ENCODE measurements at regions not wholly inside any gene's neighbourhood (a gene's known extent, or its start where the extent isn't known, plus 50 kb on each side); places are given as distances from the start of the nearest gene placed in this dataset.
A peak's percentile ranks its signal among the peaks of the same experiment; 100 is the strongest.

DNA sequence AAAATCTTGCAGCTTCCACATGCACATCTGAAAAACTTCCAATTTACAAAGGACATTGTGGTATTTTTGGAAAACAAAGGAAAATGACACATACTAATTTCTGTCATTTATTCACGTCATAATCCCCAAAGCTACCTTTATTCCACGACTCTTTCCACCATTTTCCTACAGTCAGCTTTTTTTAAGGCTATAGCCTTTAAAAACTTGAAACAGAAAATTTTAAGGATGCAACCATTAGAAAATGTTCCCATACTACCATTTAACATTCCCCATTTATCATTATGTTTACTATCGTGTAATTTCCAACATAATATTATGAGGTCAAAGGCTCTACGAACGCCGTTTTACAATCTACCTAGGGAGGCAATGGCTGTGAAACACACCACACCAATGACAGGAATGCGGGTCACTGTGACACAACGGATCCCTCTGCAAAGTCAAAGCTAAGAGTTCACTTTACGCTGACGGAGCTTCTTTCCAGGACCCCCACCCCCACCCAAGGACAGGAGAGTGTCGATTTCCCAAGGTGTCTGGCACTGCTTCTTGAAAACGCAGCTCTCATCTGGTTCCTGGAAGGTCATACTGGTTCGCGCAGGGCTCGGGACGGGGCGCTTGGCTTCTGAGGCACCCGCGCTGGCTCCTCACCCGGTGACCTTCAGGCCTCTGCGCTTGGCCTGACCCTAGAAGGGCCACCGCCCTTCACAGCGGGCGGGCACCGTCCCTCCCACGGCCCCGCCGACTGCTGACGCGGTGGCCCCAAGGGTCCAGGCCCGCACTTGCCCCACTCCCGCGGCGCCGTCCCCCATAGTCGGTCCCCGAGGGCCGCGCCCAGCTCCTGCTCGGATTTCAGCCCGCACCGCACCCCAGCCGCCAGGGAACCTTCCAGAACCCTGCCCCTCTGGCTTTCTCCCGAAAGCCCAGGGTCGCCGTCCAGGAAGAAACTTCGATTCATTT, 50.5 kb upstream of the ATF3 start:
- Histone ChIP-seq H3K79me2 (ENCODE audit: control insufficient read depth, insufficient read depth, low read length) (no peaks in the 10 kb centered on the region), H3K27me3 (ENCODE audit: control insufficient read depth, insufficient read depth, low read length) (no peaks in the 10 kb centered on the region), H3K9me3 (ENCODE audit: control insufficient read depth, insufficient read depth, low read depth, low read length) (no peaks in the 10 kb centered on the region), H3K4me2 (ENCODE audit: extremely low read depth, insufficient read depth, low read length) (peak overlapping the region; percentile 85), H3K27ac (ENCODE audit: insufficient read depth, low read length) (peak overlapping the region; percentile 94), H4K20me1 (ENCODE audit: control insufficient read depth, extremely low read depth, insufficient read depth, low read length) (no peaks in the 10 kb centered on the region), H2AFZ (ENCODE audit: low read length) (peak overlapping the region; percentile 15), H3K9ac (ENCODE audit: insufficient read depth, low read length) (peak overlapping the region; percentile 95), H3K4me1 (ENCODE audit: control insufficient read depth, extremely low read depth, insufficient read depth, low read length) (peaks cover 5% of the 10 kb centered on the region), H3K36me3 (ENCODE audit: control insufficient read depth, insufficient read depth, low read length) (no peaks in the 10 kb centered on the region), H3K4me3 (replicated peaks in 1 of 4; ENCODE audit: control extremely low read depth in 1 of 4, insufficient read depth in 1 of 4, low read depth in 3 of 4, low read length in 4 of 4) (peak overlapping the region; percentile 51 to 76 (median 64))
- TF ChIP-seq, protein P1, sequence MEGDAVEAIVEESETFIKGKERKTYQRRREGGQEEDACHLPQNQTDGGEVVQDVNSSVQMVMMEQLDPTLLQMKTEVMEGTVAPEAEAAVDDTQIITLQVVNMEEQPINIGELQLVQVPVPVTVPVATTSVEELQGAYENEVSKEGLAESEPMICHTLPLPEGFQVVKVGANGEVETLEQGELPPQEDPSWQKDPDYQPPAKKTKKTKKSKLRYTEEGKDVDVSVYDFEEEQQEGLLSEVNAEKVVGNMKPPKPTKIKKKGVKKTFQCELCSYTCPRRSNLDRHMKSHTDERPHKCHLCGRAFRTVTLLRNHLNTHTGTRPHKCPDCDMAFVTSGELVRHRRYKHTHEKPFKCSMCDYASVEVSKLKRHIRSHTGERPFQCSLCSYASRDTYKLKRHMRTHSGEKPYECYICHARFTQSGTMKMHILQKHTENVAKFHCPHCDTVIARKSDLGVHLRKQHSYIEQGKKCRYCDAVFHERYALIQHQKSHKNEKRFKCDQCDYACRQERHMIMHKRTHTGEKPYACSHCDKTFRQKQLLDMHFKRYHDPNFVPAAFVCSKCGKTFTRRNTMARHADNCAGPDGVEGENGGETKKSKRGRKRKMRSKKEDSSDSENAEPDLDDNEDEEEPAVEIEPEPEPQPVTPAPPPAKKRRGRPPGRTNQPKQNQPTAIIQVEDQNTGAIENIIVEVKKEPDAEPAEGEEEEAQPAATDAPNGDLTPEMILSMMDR (conservative IDR thresholded peaks at IDR 0.05 in 1 of 2, IDR thresholded peaks at IDR 0.05 in 1 of 2; ENCODE audit: low read depth in 1 of 2, low read length in 2 of 2), result no peak
- TF ChIP-seq EZH2 (IDR thresholded peaks at IDR 0.05; ENCODE audit: low read length, missing control alignments), result no peak
- DNase-seq (ENCODE audit: low read depth in 2 of 2), result peak; percentile 40 to 49

DNA sequence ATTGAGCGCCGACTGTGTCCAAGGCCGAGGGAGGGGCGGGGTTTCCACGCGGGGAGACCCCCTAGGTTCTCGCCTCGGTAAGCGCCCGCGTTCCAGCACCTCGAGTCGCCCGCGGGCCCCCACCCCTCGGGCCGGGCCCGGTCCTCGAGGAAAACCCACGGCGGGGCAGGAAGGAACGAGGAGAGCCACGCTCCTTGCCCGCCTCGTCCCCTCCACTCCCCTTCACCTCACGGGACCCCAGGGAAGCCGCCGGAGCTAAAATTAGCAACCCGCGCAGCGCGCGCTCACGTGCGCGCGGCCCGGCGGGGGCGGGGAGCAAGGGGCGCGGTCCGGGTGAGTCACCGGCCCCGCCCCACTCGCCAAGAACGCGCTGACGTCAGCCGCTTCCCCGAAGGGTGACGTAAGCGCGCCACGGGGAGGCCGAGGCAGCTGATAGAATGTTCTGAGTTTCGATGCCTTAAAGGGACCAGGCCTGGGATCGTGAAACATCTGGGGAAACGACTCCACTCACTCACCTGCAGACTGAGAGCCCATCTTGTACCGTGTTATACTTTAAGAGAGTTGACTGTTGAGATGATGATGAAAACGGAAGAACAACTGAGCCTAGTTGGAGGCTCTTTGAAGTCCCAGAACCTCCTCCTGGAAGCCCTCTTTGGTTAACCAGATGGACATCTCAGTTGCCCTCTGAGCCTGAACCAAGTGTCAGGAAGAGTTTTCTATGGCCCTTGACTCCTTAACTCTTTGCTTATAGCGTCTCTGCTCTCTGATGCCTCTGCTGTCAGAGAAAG, 49.7 kb upstream of the ATF3 start:
- Histone ChIP-seq H3K4me3 (replicated peaks in 1 of 4; ENCODE audit: control extremely low read depth in 1 of 4, insufficient read depth in 1 of 4, low read depth in 3 of 4, low read length in 4 of 4) (peak overlapping the region; percentile 51 to 76 (median 64)), H3K27ac (ENCODE audit: insufficient read depth, low read length) (peak overlapping the region; percentile 94), H3K27me3 (ENCODE audit: control insufficient read depth, insufficient read depth, low read length) (no peaks in the 10 kb centered on the region), H3K36me3 (ENCODE audit: control insufficient read depth, insufficient read depth, low read length) (no peaks in the 10 kb centered on the region), H3K4me1 (ENCODE audit: control insufficient read depth, extremely low read depth, insufficient read depth, low read length) (peaks cover 5% of the 10 kb centered on the region), H3K79me2 (ENCODE audit: control insufficient read depth, insufficient read depth, low read length) (no peaks in the 10 kb centered on the region), H3K9ac (ENCODE audit: insufficient read depth, low read length) (peak overlapping the region; percentile 95), H2AFZ (ENCODE audit: low read length) (peak overlapping the region; percentile 80), H3K9me3 (ENCODE audit: control insufficient read depth, insufficient read depth, low read depth, low read length) (no peaks in the 10 kb centered on the region), H4K20me1 (ENCODE audit: control insufficient read depth, extremely low read depth, insufficient read depth, low read length) (no peaks in the 10 kb centered on the region), H3K4me2 (ENCODE audit: extremely low read depth, insufficient read depth, low read length) (peak overlapping the region; percentile 85)
- TF ChIP-seq, protein P1 (conservative IDR thresholded peaks at IDR 0.05 in 1 of 2, IDR thresholded peaks at IDR 0.05 in 1 of 2; ENCODE audit: low read depth in 1 of 2, low read length in 2 of 2), result peak in 1 of 2 donors; percentile 1
- no peak for TF ChIP-seq EZH2 (IDR thresholded peaks at IDR 0.05; ENCODE audit: low read length, missing control alignments)
- peak; percentile 88 to 96 for DNase-seq (ENCODE audit: low read depth in 2 of 2)

Data from fibroblast of lung (primary cell).